ENCODE measurements at regions not wholly inside any gene's neighbourhood (a gene's known extent, or its start where the extent isn't known, plus 50 kb on each side); places are given as distances from the start of the nearest gene placed in this dataset.

- no peak for DNase-seq
These were observed 696.7 kb upstream of the SLITRK5 start for GRCh38 chr13:86974251-86974994.

- DNase-seq: no peak
These were observed 696.2 kb upstream of the SLITRK5 start for GRCh38 chr13:86974995-86975328.

GRCh38 chr13:86976521-86977324, 694.4 kb upstream of the SLITRK5 start:
- DNase-seq: no peak

- no peak for DNase-seq
These were observed 684.7 kb upstream of the SLITRK5 start for GRCh38 chr13:86986448-86986847.

GRCh38 chr13:86992251-86992650, 678.9 kb upstream of the SLITRK5 start:
- DNase-seq: no peak

GRCh38 chr13:87003265-87003664, 667.9 kb upstream of the SLITRK5 start:
- DNase-seq: no peak

GRCh38 chr13:87005511-87005910, 665.7 kb upstream of the SLITRK5 start:
- DNase-seq: no peak

- DNase-seq: no peak
These were observed 635.6 kb upstream of the SLITRK5 start for GRCh38 chr13:87035526-87035925.

- no peak for DNase-seq
These were observed 628.2 kb upstream of the SLITRK5 start for GRCh38 chr13:87042946-87043345.

GRCh38 chr13:87052731-87053130, 618.4 kb upstream of the SLITRK5 start:
- DNase-seq: no peak

GRCh38 chr13:87057807-87058520, 613.2 kb upstream of the SLITRK5 start:
- DNase-seq: no peak

GRCh38 chr13:87058786-87059329, 612.3 kb upstream of the SLITRK5 start:
- no peak for DNase-seq

- DNase-seq: no peak
These were observed 592.0 kb upstream of the SLITRK5 start for GRCh38 chr13:87078947-87079795.

- DNase-seq: no peak
These were observed 590.9 kb upstream of the SLITRK5 start for GRCh38 chr13:87080100-87080779.

- no peak for DNase-seq
These were observed 587.0 kb upstream of the SLITRK5 start for GRCh38 chr13:87084192-87084591.

GRCh38 chr13:87087741-87088140, 583.4 kb upstream of the SLITRK5 start:
- DNase-seq: no peak

GRCh38 chr13:87089391-87089790, 581.8 kb upstream of the SLITRK5 start:
- DNase-seq: no peak

GRCh38 chr13:87093399-87093798, 577.8 kb upstream of the SLITRK5 start:
- no peak for DNase-seq

- DNase-seq: no peak
These were observed 576.5 kb upstream of the SLITRK5 start for GRCh38 chr13:87094646-87095045.

- DNase-seq: no peak
These were observed 570.7 kb upstream of the SLITRK5 start for GRCh38 chr13:87100431-87100830.

- DNase-seq: no peak
These were observed 563.5 kb upstream of the SLITRK5 start for GRCh38 chr13:87107651-87108050.

GRCh38 chr13:87120476-87120875, 550.7 kb upstream of the SLITRK5 start:
- no peak for DNase-seq
